HEK293T (cell line): ENCODE measurements at regions not wholly inside any gene's neighbourhood (a gene's known extent, or its start where the extent isn't known, plus 50 kb on each side); places are given as distances from the start of the nearest gene placed in this dataset.

ENCODE experiments used
- ARNT ChIP-seq: fragments of 450-650 bp; IDR thresholded peaks from 2 replicates; pipeline ENCODE4 v1.6.1; 2017; ENCODE audit warnings: mild to moderate bottlenecking
- BHLHE40 ChIP-seq: fragments of 450-650 bp; IDR thresholded peaks from 2 replicates; pipeline ENCODE4 v1.6.1; 2016; ENCODE audit warnings: mild to moderate bottlenecking, moderate library complexity, borderline replicate concordance
- CTBP1 ChIP-seq: fragments of 450-650 bp; IDR thresholded peaks from 2 replicates; pipeline ENCODE4 v1.6.1; 2016; ENCODE audit warnings: borderline replicate concordance
- ELF4 ChIP-seq: fragments of 450-650 bp; IDR thresholded peaks from 2 replicates; pipeline ENCODE4 v1.6.1; 2017; ENCODE audit warnings: antibody characterized with exemption
- FOXA1 ChIP-seq: fragments of 450-650 bp; IDR thresholded peaks from 2 replicates; pipeline ENCODE4 v1.6.1; 2016; ENCODE audit warnings: mild to moderate bottlenecking
- FOXM1 ChIP-seq: fragments of 450-650 bp; IDR thresholded peaks from 2 replicates; pipeline ENCODE4 v1.6.1; 2017; ENCODE audit warnings: mild to moderate bottlenecking, borderline replicate concordance
- L3MBTL2 ChIP-seq: fragments of 450-650 bp; conservative IDR thresholded peaks from 2 replicates; pipeline ENCODE4 v1.6.1; 2016; ENCODE audit warnings: mild to moderate bottlenecking
- LEF1 ChIP-seq: fragments of 450-650 bp; IDR thresholded peaks from 2 replicates; pipeline ENCODE4 v1.6.1; 2017; ENCODE audit warnings: mild to moderate bottlenecking, borderline replicate concordance
- PKNOX1 ChIP-seq: fragments of 450-650 bp; IDR thresholded peaks from 2 replicates; pipeline ENCODE4 v1.6.1; 2016
- SP1 ChIP-seq: fragments of 450-650 bp; IDR thresholded peaks from 2 replicates; pipeline ENCODE4 v1.6.1; 2017
- SUZ12 ChIP-seq: fragments of 450-650 bp; IDR thresholded peaks from 2 replicates; pipeline ENCODE4 v1.6.1; 2016; ENCODE audit warnings: mild to moderate bottlenecking
- TARDBP ChIP-seq: fragments of 450-650 bp; IDR thresholded peaks from 2 replicates; pipeline ENCODE4 v1.6.1; 2016
- ZNF384 ChIP-seq: fragments of 450-650 bp; IDR thresholded peaks from 2 replicates; pipeline ENCODE4 v1.6.1; 2016

GRCh38 chr15:46137443-46137842 lies 502.6 kb downstream of the SQOR start:
- TF ChIP-seq LEF1 (no peak), ELF4 (no peak), ARNT (no peak), FOXA1 (no peak), SP1 (no peak), ZNF384 (no peak), L3MBTL2 (no peak), BHLHE40 (no peak), FOXM1 (no peak), PKNOX1 (no peak), CTBP1 (no peak), SUZ12 (no peak), TARDBP (no peak)
